HG03108 (cell line): ENCODE measurements at regions not wholly inside any gene's neighbourhood (a gene's known extent, or its start where the extent isn't known, plus 50 kb on each side); places are given as distances from the start of the nearest gene placed in this dataset.
"Not testable (repeated sequence)": the region's sequence is repeated elsewhere in the genome, so short reads cannot be mapped to it uniquely, and the experiment has no call there.

Experiments used
- ATAC-seq: cut with Tn5 transposase; IDR thresholded peaks from one replicate; pipeline ENCODE4 v1.9.1; 2021; ENCODE audit warnings: moderate library complexity; ENCODE audit not compliant: unreplicated experiment

- no peak for ATAC-seq
These were observed 685.7 kb downstream of the MECOM start for GRCh38 chr3:168977716-168978374.

- ATAC-seq, result no peak
These were observed 686.5 kb downstream of the MECOM start for GRCh38 chr3:168976969-168977368.

- ATAC-seq, result no peak
These were observed 687.9 kb downstream of the MECOM start for GRCh38 chr3:168975576-168975975.

GRCh38 chr3:168974617-168975403 is 688.7 kb downstream of the MECOM start:
- no peak for ATAC-seq

- ATAC-seq, result no peak
These were observed 689.6 kb downstream of the MECOM start for GRCh38 chr3:168973897-168974296.

- no peak for ATAC-seq
These were observed 690.3 kb downstream of the MECOM start for GRCh38 chr3:168973206-168973605.

- no peak for ATAC-seq
These were observed 694.9 kb downstream of the MECOM start for GRCh38 chr3:168968609-168969008.

GRCh38 chr3:168964736-168965135 is 698.8 kb downstream of the MECOM start:
- ATAC-seq, result no peak

- no peak for ATAC-seq
These were observed 702.2 kb downstream of the MECOM start for GRCh38 chr3:168961271-168961670.

- no peak for ATAC-seq
These were observed 703.8 kb downstream of the MECOM start for GRCh38 chr3:168959731-168960130.

- no peak for ATAC-seq
These were observed 705.0 kb downstream of the MECOM start for GRCh38 chr3:168958466-168958865.

- ATAC-seq, result no peak
These were observed 707.4 kb downstream of the MECOM start for GRCh38 chr3:168956076-168956475.

GRCh38 chr3:168952551-168952950 is 711.0 kb downstream of the MECOM start:
- ATAC-seq, result no peak

GRCh38 chr3:168951884-168952283 is 711.6 kb downstream of the MECOM start:
- no peak for ATAC-seq

- no peak for ATAC-seq
These were observed 712.1 kb downstream of the MECOM start for GRCh38 chr3:168951368-168951767.

GRCh38 chr3:168950622-168951021 is 712.9 kb downstream of the MECOM start:
- ATAC-seq, result no peak

GRCh38 chr3:168939651-168940238 is 723.8 kb downstream of the MECOM start:
- ATAC-seq, result no peak

- no peak for ATAC-seq
These were observed 729.9 kb downstream of the MECOM start for GRCh38 chr3:168933614-168934013.

- not testable (repeated sequence) for ATAC-seq
These were observed 733.5 kb downstream of the MECOM start for GRCh38 chr3:168929997-168930396.

- no peak for ATAC-seq
These were observed 737.1 kb downstream of the MECOM start for GRCh38 chr3:168926426-168926825.

GRCh38 chr3:168925568-168925967 is 737.9 kb downstream of the MECOM start:
- ATAC-seq, result no peak

GRCh38 chr3:168914662-168915061 is 748.9 kb downstream of the MECOM start:
- no peak for ATAC-seq
